CD4-positive, alpha-beta T cell (primary cell): ENCODE measurements at regions not wholly inside any gene's neighbourhood (a gene's known extent, or its start where the extent isn't known, plus 50 kb on each side); places are given as distances from the start of the nearest gene placed in this dataset.

Source experiments
- ATAC-seq: fragments of 200-7000 bp; cut with Tn5 transposase; one replicate; pipeline ENCODE4 v1.10.0; 2022; ENCODE audit warnings: mild to moderate bottlenecking; ENCODE audit not compliant: poor library complexity
- CTCF ChIA-PET: fragments of 350-600 bp; sonication (Branson Sonifier 250); formaldehyde crosslinking; loops from one replicate; lab custom pipeline; 2021; ENCODE audit warnings: antibody characterized with exemption, inconsistent platforms; lab: Charles Lee
- POLR2A ChIA-PET: fragments of 350-600 bp; sonication (Branson Sonifier 250); formaldehyde crosslinking; loops from one replicate; lab custom pipeline; 2021; ENCODE audit warnings: antibody characterized with exemption, inconsistent platforms; lab: Charles Lee
- DNase-seq, 14 experiments: peaks; one replicate each; pipeline ENCODE4 v3.0.0-alpha.2; 2013 to 2020; ENCODE audit warnings: mixed read lengths in 2 of 14
- H3K27ac ChIP-seq, 2 donors: one replicate each; pipeline versions ENCODE4 v1.5.1 to v1.7.0; 2013; ENCODE audit warnings: low read length in 2 of 2, low read depth in 1 of 2, mild to moderate bottlenecking in 1 of 2
- H3K27me3 ChIP-seq, 2 experiments: 1 replicate in 1 of 2; 2 replicates in 1 of 2; pipeline versions ENCODE4 v1.6.1 to v1.7.0; 2013; ENCODE audit warnings: low read length in 2 of 2, control low read depth in 1 of 2, mild to moderate bottlenecking in 1 of 2, moderate library complexity in 1 of 2; ENCODE audit not compliant: insufficient read depth in 2 of 2, control insufficient read depth in 1 of 2
- H3K36me3 ChIP-seq: one replicate; pipeline ENCODE4 v1.6.1; 2013; ENCODE audit warnings: low read length, control low read depth; ENCODE audit not compliant: insufficient read depth
- H3K4me1 ChIP-seq: one replicate; pipeline ENCODE4 v1.6.1; 2013; ENCODE audit warnings: low read length, control low read depth; ENCODE audit not compliant: insufficient read depth
- H3K4me3 ChIP-seq: one replicate; pipeline ENCODE4 v1.5.1; 2013; ENCODE audit warnings: mild to moderate bottlenecking, low read length, moderate library complexity
- H3K9me3 ChIP-seq, 2 experiments: 1 replicate in 1 of 2; 2 replicates in 1 of 2; pipeline versions ENCODE4 v1.6.1 to v1.7.0; 2013; ENCODE audit warnings: low read length in 2 of 2, mild to moderate bottlenecking in 2 of 2, control low read depth in 1 of 2, moderate library complexity in 1 of 2; ENCODE audit not compliant: control insufficient read depth in 1 of 2, insufficient read depth in 1 of 2
- H3K27ac Mint-ChIP-seq: one replicate; pipeline ENCODE4 v1.8.0; 2020; ENCODE audit warnings: mixed read lengths
- H3K27me3 Mint-ChIP-seq: one replicate; pipeline ENCODE4 v1.8.0; 2021; ENCODE audit warnings: mixed read lengths
- H3K36me3 Mint-ChIP-seq: one replicate; pipeline ENCODE4 v1.8.0; 2021; ENCODE audit warnings: low read depth, mixed read lengths
- H3K4me1 Mint-ChIP-seq: one replicate; pipeline ENCODE4 v1.8.0; 2021; ENCODE audit warnings: low read depth, mixed read lengths
- H3K4me3 Mint-ChIP-seq: one replicate; pipeline ENCODE4 v1.8.0; 2020; ENCODE audit warnings: mild to moderate bottlenecking, mixed read lengths
- H3K9me3 Mint-ChIP-seq: one replicate; pipeline ENCODE4 v1.8.0; 2020; ENCODE audit warnings: mixed read lengths
- intact Hi-C, 2 experiments: fragments of 100-400 bp; cut with DNase I in 1 of 2; cut with micrococcal nuclease in 1 of 2; formaldehyde crosslinking; loops; one replicate each; pipeline versions ENCODE4 v1.15.1 to v1.9.0; 2023 to 2025; cut with DNase I, micrococcal nuclease
- TF ChIP-seq, protein P1 (sequence below): fragments of 200-600 bp; IDR thresholded peaks from one replicate; pipeline ENCODE4 v1.8.0; 2022; ENCODE audit warnings: antibody characterized with exemption, mild to moderate bottlenecking

DNA sequence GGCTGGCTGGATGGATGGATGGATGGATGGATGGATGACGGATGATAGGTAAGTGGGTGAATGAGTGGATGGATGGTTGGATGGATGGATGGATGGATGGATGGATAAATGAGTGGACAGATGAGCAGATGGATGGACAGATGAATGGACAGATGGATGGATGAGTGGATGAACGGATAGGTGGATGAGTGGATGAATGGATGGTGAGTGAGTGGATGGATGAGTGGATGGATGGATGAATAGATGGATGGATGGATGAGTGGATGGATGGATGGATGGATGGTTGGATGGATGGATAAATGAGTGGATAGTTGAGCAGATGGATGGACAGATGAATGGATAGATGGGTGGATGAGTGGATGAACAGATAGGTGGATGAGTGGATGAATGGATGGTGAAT is 340.7 kb upstream of the AUTS2 start:
- Histone ChIP-seq H3K27ac (no peak overlapping the region), H3K27me3 (no peaks in the 10 kb centered on the region), H3K4me3 (no peak overlapping the region), H3K36me3 (no peaks in the 10 kb centered on the region), H3K4me1 (no peaks in the 10 kb centered on the region), H3K9me3 (peaks cover 0 to 16% of the 10 kb centered on the region in 2 experiments)
- Mint-ChIP-seq H3K27me3 (no peaks in the 10 kb centered on the region), H3K27ac (no peak overlapping the region), H3K9me3 (peaks cover 3% of the 10 kb centered on the region), H3K4me1 (no peaks in the 10 kb centered on the region), H3K4me3 (no peak overlapping the region), H3K36me3 (no peaks in the 10 kb centered on the region)
- intact Hi-C loops = no loop called here
- POLR2A ChIA-PET = no interaction called here
- no peak for ATAC-seq
- TF ChIP-seq, protein P1, sequence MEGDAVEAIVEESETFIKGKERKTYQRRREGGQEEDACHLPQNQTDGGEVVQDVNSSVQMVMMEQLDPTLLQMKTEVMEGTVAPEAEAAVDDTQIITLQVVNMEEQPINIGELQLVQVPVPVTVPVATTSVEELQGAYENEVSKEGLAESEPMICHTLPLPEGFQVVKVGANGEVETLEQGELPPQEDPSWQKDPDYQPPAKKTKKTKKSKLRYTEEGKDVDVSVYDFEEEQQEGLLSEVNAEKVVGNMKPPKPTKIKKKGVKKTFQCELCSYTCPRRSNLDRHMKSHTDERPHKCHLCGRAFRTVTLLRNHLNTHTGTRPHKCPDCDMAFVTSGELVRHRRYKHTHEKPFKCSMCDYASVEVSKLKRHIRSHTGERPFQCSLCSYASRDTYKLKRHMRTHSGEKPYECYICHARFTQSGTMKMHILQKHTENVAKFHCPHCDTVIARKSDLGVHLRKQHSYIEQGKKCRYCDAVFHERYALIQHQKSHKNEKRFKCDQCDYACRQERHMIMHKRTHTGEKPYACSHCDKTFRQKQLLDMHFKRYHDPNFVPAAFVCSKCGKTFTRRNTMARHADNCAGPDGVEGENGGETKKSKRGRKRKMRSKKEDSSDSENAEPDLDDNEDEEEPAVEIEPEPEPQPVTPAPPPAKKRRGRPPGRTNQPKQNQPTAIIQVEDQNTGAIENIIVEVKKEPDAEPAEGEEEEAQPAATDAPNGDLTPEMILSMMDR = no peak
- no peak for DNase-seq
- CTCF ChIA-PET = no interaction called here

DNA sequence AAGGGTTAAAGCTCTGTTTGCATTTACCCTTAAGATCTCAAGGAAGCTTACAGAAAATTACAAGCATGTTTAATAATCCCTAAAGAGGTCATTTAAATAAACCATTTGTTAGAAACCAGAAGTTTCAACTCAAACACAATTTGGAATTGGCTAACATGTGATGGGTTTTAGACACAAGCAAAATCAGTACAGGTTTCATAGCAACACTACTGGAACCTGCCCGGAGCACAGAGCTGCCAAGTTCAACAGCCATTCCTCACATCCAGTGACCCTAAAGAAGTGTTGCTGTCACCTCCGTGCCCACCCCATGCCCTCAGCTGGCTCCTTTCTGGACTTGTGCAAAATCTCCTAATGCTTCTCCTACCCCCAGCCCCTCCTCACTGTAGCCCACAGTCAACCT is 338.8 kb upstream of the AUTS2 start:
- TF ChIP-seq, protein P1 = no peak
- POLR2A ChIA-PET = no interaction called here
- Mint-ChIP-seq H3K9me3 (peaks cover 3% of the 10 kb centered on the region), H3K36me3 (no peaks in the 10 kb centered on the region), H3K27ac (no peak overlapping the region), H3K27me3 (no peaks in the 10 kb centered on the region), H3K4me1 (no peaks in the 10 kb centered on the region), H3K4me3 (no peak overlapping the region)
- Histone ChIP-seq H3K27ac (no peak overlapping the region), H3K4me1 (no peaks in the 10 kb centered on the region), H3K9me3 (peaks cover 0 to 16% of the 10 kb centered on the region in 2 experiments), H3K4me3 (no peak overlapping the region), H3K27me3 (no peaks in the 10 kb centered on the region), H3K36me3 (no peaks in the 10 kb centered on the region)
- CTCF ChIA-PET = no interaction called here
- no peak for ATAC-seq
- DNase-seq = no peak
- intact Hi-C loops = no loop called here

- Mint-ChIP-seq H3K4me3 (no peak overlapping the region), H3K9me3 (peaks cover 2% of the 10 kb centered on the region), H3K27me3 (no peaks in the 10 kb centered on the region), H3K27ac (no peak overlapping the region), H3K4me1 (no peaks in the 10 kb centered on the region), H3K36me3 (no peaks in the 10 kb centered on the region)
- no peak overlapping the region for H3K27ac ChIP-seq
- intact Hi-C loops = no loop called here
- ATAC-seq (no peak), DNase-seq (no peak)
- peaks cover 0 to 16% of the 10 kb centered on the region in 2 experiments for H3K9me3 ChIP-seq
- no peaks in the 10 kb centered on the region for H3K36me3 ChIP-seq
- no peaks in the 10 kb centered on the region for H3K27me3 ChIP-seq
- H3K4me1 ChIP-seq = no peaks in the 10 kb centered on the region
- H3K4me3 ChIP-seq = no peak overlapping the region
- TF ChIP-seq, protein P1 = no peak
- POLR2A ChIA-PET = no interaction called here
- CTCF ChIA-PET = no interaction called here
These were observed 338.3 kb upstream of the AUTS2 start for GRCh38 chr7:69260023-69260422.
